Ishikawa (cell line): ENCODE measurements at regions not wholly inside any gene's neighbourhood (a gene's known extent, or its start where the extent isn't known, plus 50 kb on each side); places are given as distances from the start of the nearest gene placed in this dataset.

Experiments
- CEBPB ChIP-seq: IDR thresholded peaks from 2 replicates; pipeline ENCODE4 v1.6.1; 2012
- CREB1 ChIP-seq: IDR thresholded peaks from 2 replicates; pipeline ENCODE4 v1.6.1; 2012; ENCODE audit warnings: low read depth
- EGR1 ChIP-seq: IDR thresholded peaks from 2 replicates; pipeline ENCODE4 v1.6.1; 2012
- EP300 ChIP-seq: IDR thresholded peaks from 2 replicates; pipeline ENCODE4 v1.6.1; 2012; ENCODE audit warnings: borderline replicate concordance
- MAX ChIP-seq: IDR thresholded peaks from 2 replicates; pipeline ENCODE4 v1.6.1; 2012
- NFIC ChIP-seq: IDR thresholded peaks from 2 replicates; pipeline ENCODE4 v1.6.1; 2012
- RAD21 ChIP-seq: IDR thresholded peaks from 2 replicates; pipeline ENCODE4 v1.6.1; 2012; ENCODE audit warnings: low read depth
- REST ChIP-seq: IDR thresholded peaks from 2 replicates; pipeline ENCODE4 v1.6.1; 2012; ENCODE audit warnings: low read depth, mild to moderate bottlenecking
- TAF1 ChIP-seq: IDR thresholded peaks from 2 replicates; pipeline ENCODE4 v1.6.1; 2012; ENCODE audit warnings: low read depth, mild to moderate bottlenecking
- TCF12 ChIP-seq: IDR thresholded peaks from 2 replicates; pipeline ENCODE4 v1.6.1; 2012; ENCODE audit warnings: low read depth
- TEAD4 ChIP-seq: IDR thresholded peaks from 2 replicates; pipeline ENCODE4 v1.6.1; 2012
- USF1 ChIP-seq: IDR thresholded peaks from 2 replicates; pipeline ENCODE4 v1.6.1; 2012
- ZBTB7A ChIP-seq: IDR thresholded peaks from 2 replicates; pipeline ENCODE4 v1.6.1; 2012; ENCODE audit warnings: low read depth

GRCh38 chr6:11931296-11932035 lies 80.6 kb upstream of the HIVEP1 start:
- TF ChIP-seq EP300: no peak
- TF ChIP-seq TAF1: no peak
- no peak for TF ChIP-seq TCF12
- TF ChIP-seq ZBTB7A: no peak

- TF ChIP-seq TAF1 (no peak), NFIC (no peak), REST (no peak), USF1 (no peak), CEBPB (no peak)
Observed at GRCh38 chr6:11930240-11930639, 81.9 kb upstream of the HIVEP1 start.

- no peak for TF ChIP-seq REST
- TF ChIP-seq USF1: no peak
- no peak for TF ChIP-seq TEAD4
- TF ChIP-seq MAX: no peak
Observed at GRCh38 chr6:11929241-11929835, 82.8 kb upstream of the HIVEP1 start.

- TF ChIP-seq REST (no peak), TCF12 (no peak), ZBTB7A (no peak), CREB1 (no peak), MAX (no peak)
Observed at GRCh38 chr6:11926594-11927407, 85.3 kb upstream of the HIVEP1 start.

GRCh38 chr6:11925805-11926204 lies 86.3 kb upstream of the HIVEP1 start:
- no peak for TF ChIP-seq EP300
- TF ChIP-seq TCF12: no peak

GRCh38 chr6:11923621-11924020 lies 88.5 kb upstream of the HIVEP1 start:
- no peak for TF ChIP-seq MAX
- TF ChIP-seq NFIC: no peak
- no peak for TF ChIP-seq CEBPB
- TF ChIP-seq EGR1: no peak
- TF ChIP-seq RAD21: no peak
